OCI-LY1 (cell line): ENCODE measurements at regions not wholly inside any gene's neighbourhood (a gene's known extent, or its start where the extent isn't known, plus 50 kb on each side); places are given as distances from the start of the nearest gene placed in this dataset.

Source experiments
- CTCF ChIP-seq: fragments of 200-600 bp; sonication (generic), shearing (Covaris generic); IDR thresholded peaks from 2 replicates; pipeline ENCODE4 v1.5.1; 2017; ENCODE audit warnings: mild to moderate bottlenecking, antibody characterized with exemption, low read length, moderate library complexity, mixed read lengths
- EZH2 ChIP-seq: fragments of 200-600 bp; sonication (generic), shearing (Covaris generic); IDR thresholded peaks from 2 replicates; pipeline ENCODE4 v1.8.0; 2017; ENCODE audit warnings: borderline replicate concordance, mixed run types, mild to moderate bottlenecking, antibody characterized with exemption, low read length, moderate library complexity, mixed read lengths

GRCh38 chr5:148732692-148733091 is 78.4 kb upstream of the HTR4 start:
- TF ChIP-seq CTCF, result no peak
- no peak for TF ChIP-seq EZH2
